Astrocyte (in vitro differentiated cells and primary cell): ENCODE measurements at regions not wholly inside any gene's neighbourhood (a gene's known extent, or its start where the extent isn't known, plus 50 kb on each side); places are given as distances from the start of the nearest gene placed in this dataset.

Source experiments
- DNase-seq: peaks from one replicate; pipeline ENCODE4 v3.0.0-alpha.2; 2010; ENCODE audit warnings: low read depth
- FAIRE-seq: peaks from 2 replicates; lab custom pipeline; 2011; peaks lifted over from hg19 to GRCh38; lab: Jason Lieb, UNC
- H2AFZ ChIP-seq: 2 replicates; pipeline ENCODE4 v1.6.0; 2012; ENCODE audit warnings: low read depth, low read length, inconsistent platforms
- H3K27ac ChIP-seq: 2 replicates; pipeline ENCODE4 v1.5.1; 2011; ENCODE audit warnings: low read depth, low read length, inconsistent platforms
- H3K27me3 ChIP-seq: 2 replicates; pipeline ENCODE4 v1.6.0; 2011; ENCODE audit warnings: low read length, inconsistent platforms; ENCODE audit not compliant: insufficient read depth
- H3K36me3 ChIP-seq: 2 replicates; pipeline ENCODE4 v1.5.1; 2011; ENCODE audit warnings: low read length, inconsistent platforms; ENCODE audit not compliant: insufficient read depth
- H3K4me1 ChIP-seq: 2 replicates; pipeline ENCODE4 v1.5.1; 2011; ENCODE audit warnings: low read length, inconsistent platforms; ENCODE audit not compliant: insufficient read depth
- H3K4me2 ChIP-seq: 2 replicates; pipeline ENCODE4 v1.6.0; 2012; ENCODE audit warnings: low read length, inconsistent platforms
- H3K4me3 ChIP-seq: 2 replicates; pipeline ENCODE4 v1.5.1; 2011; ENCODE audit warnings: low read depth, mild to moderate bottlenecking, low read length, inconsistent platforms; ENCODE audit not compliant: insufficient read depth
- H3K79me2 ChIP-seq: 2 replicates; pipeline ENCODE4 v1.6.0; 2012; ENCODE audit warnings: mild to moderate bottlenecking, low read length, inconsistent platforms; ENCODE audit not compliant: insufficient read depth
- H3K9ac ChIP-seq: 2 replicates; pipeline ENCODE4 v1.6.0; 2012; ENCODE audit warnings: mild to moderate bottlenecking, low read length, inconsistent platforms
- H3K9me3 ChIP-seq: 2 replicates; pipeline ENCODE4 v1.5.1; 2012; ENCODE audit warnings: low read depth, mild to moderate bottlenecking, low read length, inconsistent platforms; ENCODE audit not compliant: insufficient read depth
- H4K20me1 ChIP-seq: 2 replicates; pipeline ENCODE4 v1.6.0; 2012; ENCODE audit warnings: low read length, inconsistent platforms; ENCODE audit not compliant: insufficient read depth
- H3K27ac Mint-ChIP-seq: one replicate; pipeline ENCODE4 v1.8.0; 2021; ENCODE audit warnings: mild to moderate bottlenecking, mixed read lengths; ENCODE audit not compliant: unreplicated experiment
- H3K27me3 Mint-ChIP-seq: one replicate; pipeline ENCODE4 v1.8.0; 2021; ENCODE audit warnings: low read depth, mixed read lengths; ENCODE audit not compliant: unreplicated experiment
- H3K36me3 Mint-ChIP-seq: one replicate; pipeline ENCODE4 v1.8.0; 2021; ENCODE audit warnings: low read depth, mixed read lengths; ENCODE audit not compliant: unreplicated experiment
- H3K4me1 Mint-ChIP-seq: one replicate; pipeline ENCODE4 v1.8.0; 2021; ENCODE audit warnings: low read depth, mixed read lengths; ENCODE audit not compliant: unreplicated experiment
- H3K4me3 Mint-ChIP-seq: one replicate; pipeline ENCODE4 v1.8.0; 2021; ENCODE audit warnings: mild to moderate bottlenecking, moderate library complexity, mixed read lengths; ENCODE audit not compliant: unreplicated experiment
- H3K9me3 Mint-ChIP-seq: one replicate; pipeline ENCODE4 v1.8.0; 2021; ENCODE audit warnings: mild to moderate bottlenecking, mixed read lengths; ENCODE audit not compliant: unreplicated experiment
- EZH2 ChIP-seq: IDR thresholded peaks from 2 replicates; pipeline ENCODE4 v1.6.1; 2012; ENCODE audit warnings: mild to moderate bottlenecking, low read length, inconsistent platforms; ENCODE audit not compliant: insufficient read depth
- TF ChIP-seq, protein P1 (sequence below): IDR thresholded peaks from 2 replicates; pipeline ENCODE4 v1.5.1; 2011; ENCODE audit warnings: low read depth, mild to moderate bottlenecking, inconsistent platforms, low read length, moderate library complexity; ENCODE audit not compliant: insufficient read depth

DNA sequence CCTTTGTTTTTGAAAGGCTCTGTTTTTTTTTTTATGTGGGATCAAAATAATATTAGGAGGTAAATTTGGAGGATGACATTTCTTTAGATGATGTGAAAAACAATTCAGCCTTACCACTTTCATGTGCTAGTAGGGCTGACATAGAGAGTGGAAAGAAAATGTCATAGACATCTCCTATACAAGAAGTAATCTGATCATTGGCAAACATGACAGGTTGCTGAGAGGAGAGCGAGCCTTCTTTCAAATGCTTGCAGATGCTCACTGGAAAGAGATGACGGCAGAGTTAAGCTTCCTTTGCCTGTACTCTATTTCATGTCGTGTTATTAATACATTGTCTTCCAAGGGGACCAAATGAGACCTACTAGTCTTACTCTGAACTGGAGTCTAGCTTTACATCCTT is 160.1 kb upstream of the DAP start:
- Mint-ChIP-seq H3K4me3 (no peak overlapping the region), H3K4me1 (no peaks in the 10 kb centered on the region), H3K27ac (no peak overlapping the region), H3K27me3 (peaks cover 7% of the 10 kb centered on the region), H3K9me3 (peaks cover 7% of the 10 kb centered on the region), H3K36me3 (no peaks in the 10 kb centered on the region)
- H4K20me1 ChIP-seq = no peaks in the 10 kb centered on the region
- no peak for DNase-seq
- H3K79me2 ChIP-seq = no peaks in the 10 kb centered on the region
- no peaks in the 10 kb centered on the region for H3K27me3 ChIP-seq
- H3K27ac ChIP-seq = no peak overlapping the region
- TF ChIP-seq, protein P1, sequence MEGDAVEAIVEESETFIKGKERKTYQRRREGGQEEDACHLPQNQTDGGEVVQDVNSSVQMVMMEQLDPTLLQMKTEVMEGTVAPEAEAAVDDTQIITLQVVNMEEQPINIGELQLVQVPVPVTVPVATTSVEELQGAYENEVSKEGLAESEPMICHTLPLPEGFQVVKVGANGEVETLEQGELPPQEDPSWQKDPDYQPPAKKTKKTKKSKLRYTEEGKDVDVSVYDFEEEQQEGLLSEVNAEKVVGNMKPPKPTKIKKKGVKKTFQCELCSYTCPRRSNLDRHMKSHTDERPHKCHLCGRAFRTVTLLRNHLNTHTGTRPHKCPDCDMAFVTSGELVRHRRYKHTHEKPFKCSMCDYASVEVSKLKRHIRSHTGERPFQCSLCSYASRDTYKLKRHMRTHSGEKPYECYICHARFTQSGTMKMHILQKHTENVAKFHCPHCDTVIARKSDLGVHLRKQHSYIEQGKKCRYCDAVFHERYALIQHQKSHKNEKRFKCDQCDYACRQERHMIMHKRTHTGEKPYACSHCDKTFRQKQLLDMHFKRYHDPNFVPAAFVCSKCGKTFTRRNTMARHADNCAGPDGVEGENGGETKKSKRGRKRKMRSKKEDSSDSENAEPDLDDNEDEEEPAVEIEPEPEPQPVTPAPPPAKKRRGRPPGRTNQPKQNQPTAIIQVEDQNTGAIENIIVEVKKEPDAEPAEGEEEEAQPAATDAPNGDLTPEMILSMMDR = no peak
- no peak for TF ChIP-seq EZH2
- no peak overlapping the region for H2AFZ ChIP-seq
- H3K4me2 ChIP-seq = no peak overlapping the region
- no peak for FAIRE-seq
- H3K9me3 ChIP-seq = no peaks in the 10 kb centered on the region
- no peaks in the 10 kb centered on the region for H3K4me1 ChIP-seq
- no peak overlapping the region for H3K4me3 ChIP-seq
- no peak overlapping the region for H3K9ac ChIP-seq
- no peaks in the 10 kb centered on the region for H3K36me3 ChIP-seq

DNA sequence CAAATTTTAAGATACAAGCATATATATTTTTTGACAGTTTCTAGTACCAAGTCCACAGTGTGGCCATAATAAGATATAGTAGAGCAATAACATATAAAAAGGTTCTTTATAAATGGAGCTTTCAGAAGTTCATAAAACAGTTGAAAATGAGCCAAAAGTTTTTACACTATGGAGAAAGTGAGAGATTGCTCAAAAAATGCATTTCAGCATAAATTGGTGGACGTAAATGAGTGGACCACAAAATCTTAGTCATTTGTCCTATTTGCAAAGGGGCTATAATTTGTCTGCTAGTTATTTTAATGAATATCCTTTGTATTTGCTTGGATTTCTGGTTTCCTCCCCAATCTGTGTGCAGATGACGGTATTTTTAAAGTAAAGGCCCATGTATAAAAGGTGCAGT is 159.4 kb upstream of the DAP start:
- no peak overlapping the region for H3K4me2 ChIP-seq
- H3K9me3 Mint-ChIP-seq = peaks cover 2% of the 10 kb centered on the region

More for the DNA sequence above, 159.4 kb upstream of the DAP start:
- Histone ChIP-seq H3K79me2 (no peaks in the 10 kb centered on the region), H3K9ac (no peak overlapping the region), H3K4me3 (no peak overlapping the region), H3K36me3 (no peaks in the 10 kb centered on the region), H2AFZ (no peak overlapping the region), H3K27me3 (no peaks in the 10 kb centered on the region), H3K27ac (no peak overlapping the region), H3K9me3 (no peaks in the 10 kb centered on the region), H3K4me1 (no peaks in the 10 kb centered on the region), H4K20me1 (no peaks in the 10 kb centered on the region)
- H3K36me3 Mint-ChIP-seq = no peaks in the 10 kb centered on the region
- peaks cover 12% of the 10 kb centered on the region for H3K27me3 Mint-ChIP-seq
- H3K4me3 Mint-ChIP-seq = no peak overlapping the region
- TF ChIP-seq, protein P1 = no peak
- no peaks in the 10 kb centered on the region for H3K4me1 Mint-ChIP-seq
- H3K27ac Mint-ChIP-seq = no peak overlapping the region
- DNase-seq (no peak), FAIRE-seq (no peak)
